HFFc6 (cell line): ENCODE measurements at regions not wholly inside any gene's neighbourhood (a gene's known extent, or its start where the extent isn't known, plus 50 kb on each side); places are given as distances from the start of the nearest gene placed in this dataset.

Experiments used
- DNase-seq: peaks from one replicate; pipeline ENCODE4 v3.0.0-alpha.2; 2018
- H3K27ac Mint-ChIP-seq: 2 replicates; pipeline ENCODE4 v1.8.0; 2020; ENCODE audit warnings: mild to moderate bottlenecking, mixed read lengths
- H3K27me3 Mint-ChIP-seq: 2 replicates; pipeline ENCODE4 v1.8.0; 2021; ENCODE audit warnings: mild to moderate bottlenecking, moderate library complexity, mixed read lengths; ENCODE audit not compliant: insufficient read depth
- H3K36me3 Mint-ChIP-seq: 2 replicates; pipeline ENCODE4 v1.8.0; 2021; ENCODE audit warnings: low read depth, mixed read lengths
- H3K4me1 Mint-ChIP-seq: 2 replicates; pipeline ENCODE4 v1.8.0; 2020; ENCODE audit warnings: low read depth, mixed read lengths
- H3K4me3 Mint-ChIP-seq: 2 replicates; pipeline ENCODE4 v1.8.0; 2020; ENCODE audit warnings: mild to moderate bottlenecking, moderate library complexity, mixed read lengths
- H3K9me3 Mint-ChIP-seq: 2 replicates; pipeline ENCODE4 v1.8.0; 2020; ENCODE audit warnings: mild to moderate bottlenecking, mixed read lengths
- TF ChIP-seq, protein P1 (sequence below): fragments of 200-600 bp; sonication (generic); IDR thresholded peaks from 2 replicates; pipeline ENCODE4 v1.5.0; 2021; ENCODE audit warnings: antibody characterized with exemption, mild to moderate bottlenecking

DNA sequence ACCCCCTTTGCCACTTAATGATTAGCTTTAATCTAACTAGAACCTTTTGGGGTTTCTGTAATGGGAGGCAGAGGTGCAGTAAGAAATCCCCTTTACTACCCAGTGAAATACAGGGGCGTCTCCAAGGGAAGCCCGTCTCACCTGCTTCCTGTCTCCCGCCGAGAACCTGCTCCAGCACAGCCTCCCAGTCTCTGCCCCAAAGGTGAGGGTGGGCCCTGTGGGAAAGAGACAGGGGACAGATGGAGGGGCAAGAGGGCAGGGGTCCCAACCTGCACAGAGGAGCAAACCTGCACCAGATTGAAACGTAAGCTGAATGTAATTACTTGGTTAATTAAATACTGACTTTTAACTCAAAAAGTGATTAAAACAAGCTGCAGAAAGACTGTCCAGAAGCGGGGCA is 474.2 kb upstream of the SULF2 start:
- DNase-seq = no peak
- H3K27me3 Mint-ChIP-seq = peaks cover 4% of the 10 kb centered on the region; the same call in 1 of the 2 replicates

DNA sequence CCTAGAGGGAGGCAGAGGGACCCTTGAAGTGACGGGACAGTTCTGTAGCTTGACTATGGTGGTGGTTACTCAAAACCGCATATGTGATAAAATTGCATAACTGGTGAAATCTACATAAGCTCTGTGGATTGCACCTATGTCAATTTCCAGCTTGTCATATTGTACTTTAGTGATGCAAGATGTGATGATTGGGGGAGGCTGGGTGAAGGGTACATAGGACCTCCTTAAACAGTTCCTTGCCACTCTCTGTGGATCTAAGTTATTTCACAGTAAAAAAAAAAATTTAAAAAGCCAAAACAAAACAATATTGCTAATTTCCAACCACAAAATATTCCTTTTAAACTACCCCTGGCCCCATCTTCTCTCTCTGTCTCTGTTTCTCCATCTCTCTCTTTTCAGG is 472.6 kb upstream of the SULF2 start:
- H3K36me3 Mint-ChIP-seq = no peaks in the 10 kb centered on the region
- H3K27ac Mint-ChIP-seq = no peak overlapping the region
- peaks cover 12% of the 10 kb centered on the region; the same call in 1 of the 2 replicates for H3K9me3 Mint-ChIP-seq
- no peak for DNase-seq
- TF ChIP-seq, protein P1, sequence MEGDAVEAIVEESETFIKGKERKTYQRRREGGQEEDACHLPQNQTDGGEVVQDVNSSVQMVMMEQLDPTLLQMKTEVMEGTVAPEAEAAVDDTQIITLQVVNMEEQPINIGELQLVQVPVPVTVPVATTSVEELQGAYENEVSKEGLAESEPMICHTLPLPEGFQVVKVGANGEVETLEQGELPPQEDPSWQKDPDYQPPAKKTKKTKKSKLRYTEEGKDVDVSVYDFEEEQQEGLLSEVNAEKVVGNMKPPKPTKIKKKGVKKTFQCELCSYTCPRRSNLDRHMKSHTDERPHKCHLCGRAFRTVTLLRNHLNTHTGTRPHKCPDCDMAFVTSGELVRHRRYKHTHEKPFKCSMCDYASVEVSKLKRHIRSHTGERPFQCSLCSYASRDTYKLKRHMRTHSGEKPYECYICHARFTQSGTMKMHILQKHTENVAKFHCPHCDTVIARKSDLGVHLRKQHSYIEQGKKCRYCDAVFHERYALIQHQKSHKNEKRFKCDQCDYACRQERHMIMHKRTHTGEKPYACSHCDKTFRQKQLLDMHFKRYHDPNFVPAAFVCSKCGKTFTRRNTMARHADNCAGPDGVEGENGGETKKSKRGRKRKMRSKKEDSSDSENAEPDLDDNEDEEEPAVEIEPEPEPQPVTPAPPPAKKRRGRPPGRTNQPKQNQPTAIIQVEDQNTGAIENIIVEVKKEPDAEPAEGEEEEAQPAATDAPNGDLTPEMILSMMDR = no peak
- H3K4me3 Mint-ChIP-seq = no peak overlapping the region
- no peaks in the 10 kb centered on the region for H3K4me1 Mint-ChIP-seq
- H3K27me3 Mint-ChIP-seq = peaks cover 2% of the 10 kb centered on the region; the same call in 1 of the 2 replicates

More for the DNA sequence above, 474.2 kb upstream of the SULF2 start:
- Mint-ChIP-seq H3K4me3 (no peak overlapping the region), H3K36me3 (no peaks in the 10 kb centered on the region), H3K9me3 (peaks cover 12% of the 10 kb centered on the region; the same call in 1 of the 2 replicates), H3K27ac (no peak overlapping the region), H3K4me1 (no peaks in the 10 kb centered on the region)
- TF ChIP-seq, protein P1 = no peak

DNA sequence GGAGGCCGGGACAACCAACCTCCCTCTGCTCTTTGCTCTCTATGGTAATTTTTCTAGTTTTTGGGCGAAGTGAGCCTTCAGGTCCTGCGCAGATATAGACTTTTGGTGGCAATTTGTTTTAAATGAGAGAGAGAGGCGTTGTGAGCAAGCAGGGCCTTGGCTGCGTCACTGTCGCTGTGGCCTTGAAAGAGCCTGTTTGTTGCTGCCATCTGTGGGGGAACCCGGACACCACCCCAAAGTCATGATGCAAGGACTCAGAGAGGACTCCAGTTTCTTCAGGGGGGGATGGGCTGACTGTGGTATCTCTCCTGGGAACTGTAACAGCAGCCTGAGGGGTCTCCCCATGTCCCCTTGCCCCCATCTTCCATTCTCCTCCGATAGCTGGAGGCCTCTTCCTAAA is 462.7 kb upstream of the SULF2 start:
- H3K27ac Mint-ChIP-seq = no peak overlapping the region
- H3K4me1 Mint-ChIP-seq = no peaks in the 10 kb centered on the region
- peaks cover 22% of the 10 kb centered on the region for H3K9me3 Mint-ChIP-seq
- no peaks in the 10 kb centered on the region for H3K36me3 Mint-ChIP-seq
- no peaks in the 10 kb centered on the region; the same call in none of the 2 replicates for H3K27me3 Mint-ChIP-seq
- H3K4me3 Mint-ChIP-seq = no peak overlapping the region
- TF ChIP-seq, protein P1 = no peak
- no peak for DNase-seq

DNA sequence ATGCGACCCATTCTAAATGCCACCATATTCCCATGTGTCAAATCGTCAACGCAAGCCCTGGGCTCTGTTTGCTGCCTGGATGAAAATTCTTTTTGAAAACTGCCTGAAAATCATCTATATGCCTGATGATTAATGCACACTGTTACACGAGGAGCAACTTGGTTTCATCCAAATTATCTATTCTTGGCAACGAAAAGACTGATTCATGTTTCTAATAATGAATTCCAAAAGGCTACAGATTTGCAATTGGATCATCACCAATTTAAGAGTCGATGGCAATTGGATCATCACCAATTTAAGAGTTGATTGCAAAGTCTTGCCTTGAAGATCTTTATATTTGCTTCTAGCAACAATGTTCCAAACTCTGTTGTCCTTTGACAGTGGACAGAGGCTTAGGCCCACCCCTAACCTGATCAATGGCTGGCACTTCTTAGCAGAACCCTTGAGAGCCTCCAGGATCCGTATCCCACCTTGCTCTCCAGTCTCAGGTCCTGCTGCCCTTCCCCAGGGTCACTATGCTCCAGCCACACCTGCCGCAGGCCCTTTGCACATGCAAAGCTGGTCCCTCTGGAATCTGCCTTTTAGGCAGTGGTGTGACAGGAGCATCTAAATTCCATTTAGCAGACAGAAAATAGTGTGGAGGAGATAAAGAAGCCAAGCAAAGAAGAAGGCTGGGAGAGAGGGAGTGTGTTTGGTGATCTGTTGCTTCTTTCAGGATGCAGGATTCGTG is 460.9 kb upstream of the SULF2 start:
- TF ChIP-seq, protein P1 = no peak
- H3K36me3 Mint-ChIP-seq = no peaks in the 10 kb centered on the region
- H3K9me3 Mint-ChIP-seq = peaks cover 23% of the 10 kb centered on the region
- no peaks in the 10 kb centered on the region for H3K4me1 Mint-ChIP-seq
- DNase-seq = no peak
- H3K27me3 Mint-ChIP-seq = no peaks in the 10 kb centered on the region; the same call in none of the 2 replicates
- H3K4me3 Mint-ChIP-seq = no peak overlapping the region
- no peak overlapping the region for H3K27ac Mint-ChIP-seq

DNA sequence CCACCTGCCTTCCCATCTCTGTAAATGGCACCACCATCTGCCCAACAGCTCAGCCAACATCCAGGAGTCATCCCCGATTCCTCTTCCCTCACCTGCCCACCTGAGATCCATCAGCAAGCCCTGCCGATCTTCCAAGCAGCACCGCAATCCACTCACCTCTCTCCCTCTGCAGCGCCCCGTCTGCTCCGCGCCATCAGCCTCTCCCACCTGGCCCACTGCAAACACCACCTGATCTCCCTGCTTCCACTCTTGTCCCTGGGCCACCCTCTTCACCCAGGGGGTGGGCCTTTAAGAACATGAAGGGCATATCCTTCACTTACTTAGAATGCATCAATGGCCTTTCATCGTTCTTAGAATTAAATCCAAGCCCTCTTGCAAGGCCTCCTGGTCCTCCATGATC is 457.3 kb upstream of the SULF2 start:
- H3K27me3 Mint-ChIP-seq = peaks cover 2% of the 10 kb centered on the region
- DNase-seq = no peak
- H3K36me3 Mint-ChIP-seq = no peaks in the 10 kb centered on the region
- peaks cover 24% of the 10 kb centered on the region; the same call in 1 of the 2 replicates for H3K9me3 Mint-ChIP-seq
- no peak overlapping the region for H3K27ac Mint-ChIP-seq
- no peak overlapping the region for H3K4me3 Mint-ChIP-seq
- no peaks in the 10 kb centered on the region for H3K4me1 Mint-ChIP-seq
- TF ChIP-seq, protein P1 = no peak
